HG02623 (cell line): ENCODE measurements at regions not wholly inside any gene's neighbourhood (a gene's known extent, or its start where the extent isn't known, plus 50 kb on each side); places are given as distances from the start of the nearest gene placed in this dataset.
"Not testable (repeated sequence)": the region's sequence is repeated elsewhere in the genome, so short reads cannot be mapped to it uniquely, and the experiment has no call there.

Experiments
- ATAC-seq: cut with Tn5 transposase; IDR thresholded peaks from one replicate; pipeline ENCODE4 v1.9.1; 2021; ENCODE audit warnings: moderate library complexity; ENCODE audit not compliant: unreplicated experiment

DNA sequence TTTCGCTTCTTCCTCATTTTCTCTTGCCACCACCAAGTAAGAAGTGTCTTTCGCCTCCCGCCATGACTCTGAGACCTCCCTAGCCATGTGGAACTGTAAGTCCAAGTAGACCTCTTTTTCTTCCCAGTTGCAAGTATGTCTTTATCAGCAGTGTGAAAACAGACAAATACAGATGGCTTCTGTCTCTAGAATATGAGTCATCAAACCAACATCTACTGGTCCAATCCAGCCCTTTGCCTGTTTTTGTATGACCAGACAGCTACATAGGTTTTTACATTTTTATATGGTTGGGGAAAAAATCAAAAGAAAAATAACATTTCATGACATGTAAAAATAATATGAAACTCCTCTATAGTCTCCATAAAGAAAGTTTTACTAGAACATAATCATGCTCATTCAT, 118.7 kb upstream of the PTPRG start:
- ATAC-seq = no peak

GRCh38 chr3:61443886-61444285, 117.5 kb upstream of the PTPRG start:
- ATAC-seq = no peak

DNA sequence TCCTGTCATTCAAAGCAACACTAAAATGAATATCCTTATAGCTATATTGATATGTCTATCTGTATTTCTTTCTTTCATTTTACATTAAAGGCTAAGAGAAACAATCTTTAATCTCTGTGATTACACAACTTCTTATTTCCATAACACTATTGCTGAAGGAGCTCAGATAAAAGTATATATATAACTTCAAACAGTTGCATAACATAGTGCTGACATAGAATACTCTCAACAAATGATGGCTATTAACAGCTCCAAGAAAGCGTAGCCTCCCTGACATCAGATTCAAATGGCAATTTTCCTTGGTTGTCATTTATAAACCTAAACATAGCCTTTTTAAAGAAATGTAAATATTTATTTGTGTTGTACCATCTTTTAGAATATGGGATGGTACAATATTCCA, 116.6 kb upstream of the PTPRG start:
- no peak for ATAC-seq

GRCh38 chr3:61445924-61446323, 115.4 kb upstream of the PTPRG start:
- no peak for ATAC-seq

DNA sequence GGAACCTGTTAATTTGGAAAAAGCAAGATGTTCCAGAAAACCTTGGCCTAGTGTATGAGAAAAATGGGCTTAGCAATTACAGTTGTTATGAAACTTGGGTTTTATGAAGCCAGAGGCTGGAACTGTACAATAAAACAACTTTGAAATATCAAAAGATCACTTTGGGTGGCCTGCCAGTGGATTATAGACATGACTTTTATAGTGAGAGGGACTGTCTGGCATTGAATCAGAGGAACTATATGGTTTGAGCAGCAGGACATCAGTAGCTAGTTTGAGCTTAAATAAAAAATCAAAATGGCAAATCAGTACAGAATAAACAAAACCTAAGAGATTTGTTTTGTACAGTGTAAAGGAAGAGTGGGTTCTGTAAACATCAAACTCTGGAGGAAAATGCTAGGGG, 115.0 kb upstream of the PTPRG start:
- ATAC-seq = no peak

GRCh38 chr3:61448378-61448777, 113.0 kb upstream of the PTPRG start:
- no peak for ATAC-seq

DNA sequence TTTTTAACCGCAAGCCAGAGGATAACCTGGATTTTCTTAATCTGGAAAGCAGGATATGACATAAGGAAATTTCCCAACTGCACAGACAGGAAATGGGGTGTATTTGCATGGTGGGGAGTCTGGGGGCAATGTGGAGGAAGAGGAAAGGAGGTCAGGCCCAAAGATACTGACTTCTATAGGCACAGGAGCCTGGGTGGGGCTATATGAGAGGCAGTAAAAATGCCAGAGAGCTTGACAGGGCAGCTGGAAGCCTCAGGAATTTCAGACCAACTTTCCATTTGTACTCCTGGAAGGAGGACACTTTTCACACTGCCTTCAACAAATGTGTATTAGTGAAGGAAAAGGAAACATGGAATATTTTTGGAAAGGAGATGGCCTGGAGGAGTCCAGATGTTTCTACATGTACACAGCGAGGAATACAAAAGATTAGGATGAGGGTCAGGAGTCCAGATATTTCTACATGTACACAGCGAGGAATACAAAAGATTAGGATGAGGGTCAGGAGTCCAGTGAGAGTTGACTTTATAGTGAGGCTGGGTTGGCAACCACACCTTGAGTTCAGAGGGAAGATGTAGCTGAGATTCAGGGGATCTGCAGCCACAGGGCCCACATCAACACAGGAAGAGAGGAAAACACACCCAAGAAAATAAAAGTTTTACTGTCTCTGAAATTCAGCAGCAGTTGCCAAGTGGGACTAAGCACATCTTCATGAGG, 111.9 kb upstream of the PTPRG start:
- no peak for ATAC-seq

GRCh38 chr3:61450866-61451265, 110.5 kb upstream of the PTPRG start:
- no peak for ATAC-seq

DNA sequence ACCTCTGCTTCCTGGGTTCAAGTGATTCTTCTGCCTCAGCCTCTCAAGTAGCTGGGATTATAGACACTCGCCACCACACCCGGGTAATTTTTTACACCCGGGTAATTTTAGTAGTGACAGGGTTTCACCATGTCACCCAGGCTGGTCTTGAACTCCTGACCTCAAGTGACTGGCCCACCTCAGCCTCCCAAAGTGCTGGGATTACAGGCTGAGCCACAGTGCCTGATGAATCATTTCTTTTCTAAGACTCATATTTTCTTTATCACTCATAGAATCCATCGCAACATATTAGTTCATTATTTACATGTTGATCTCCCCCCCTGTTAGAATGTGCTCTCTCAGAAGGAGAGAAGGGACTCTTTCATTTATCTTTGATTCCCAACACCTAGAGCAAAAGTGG, 109.5 kb upstream of the PTPRG start:
- no peak for ATAC-seq

DNA sequence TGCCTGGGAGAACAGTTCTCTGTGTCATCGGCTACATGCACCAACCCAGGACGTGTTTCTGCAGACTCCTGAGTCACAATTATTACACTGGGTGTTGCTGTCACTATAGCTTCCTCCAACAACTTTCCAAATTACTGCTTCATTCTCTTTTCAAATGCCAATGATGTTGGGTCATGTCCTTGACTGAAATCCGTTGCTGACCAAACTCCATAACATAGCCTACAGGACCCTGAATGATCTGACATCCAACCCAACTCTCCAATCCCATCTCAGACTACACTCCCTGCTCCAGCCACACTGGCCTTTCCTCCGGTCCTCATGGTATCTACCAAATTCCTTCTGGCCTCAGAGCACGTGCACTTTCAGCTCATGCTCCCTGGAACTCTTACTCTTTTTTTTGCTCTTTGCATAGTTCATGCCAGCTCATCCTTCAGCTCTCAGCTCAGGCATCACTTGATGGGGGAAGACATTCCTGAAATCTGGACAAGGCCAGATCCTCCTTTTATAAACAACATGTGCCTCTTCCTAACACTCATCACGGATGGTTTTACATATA, 108.8 kb upstream of the PTPRG start:
- no peak for ATAC-seq

DNA sequence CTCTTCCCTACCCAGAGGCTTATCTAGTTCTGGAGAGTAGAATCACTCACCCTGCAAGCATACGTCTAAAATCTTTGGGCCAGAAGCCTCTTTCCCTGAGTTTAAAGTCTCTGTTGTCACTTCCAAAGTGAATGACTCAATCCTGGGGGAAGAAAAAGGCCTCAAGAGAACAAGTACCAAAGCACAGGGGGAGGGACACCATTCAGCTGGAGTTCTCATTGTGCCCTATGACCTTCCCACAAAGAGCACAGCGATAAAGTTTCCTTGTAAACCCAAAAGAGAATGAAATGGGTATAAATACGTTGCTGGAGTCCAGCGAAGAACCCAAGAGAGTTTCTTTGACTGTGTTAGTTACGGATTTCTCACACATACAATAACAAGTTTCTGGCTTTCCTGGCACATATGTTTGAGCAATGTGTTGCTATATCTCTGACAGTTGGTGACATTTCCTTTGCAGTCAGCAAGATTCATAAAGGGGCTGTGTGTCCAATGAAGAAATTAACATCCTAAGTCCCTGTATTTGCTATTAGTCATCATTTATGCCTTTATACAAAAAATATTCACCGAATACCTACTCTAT, 107.3 kb upstream of the PTPRG start:
- ATAC-seq = no peak

DNA sequence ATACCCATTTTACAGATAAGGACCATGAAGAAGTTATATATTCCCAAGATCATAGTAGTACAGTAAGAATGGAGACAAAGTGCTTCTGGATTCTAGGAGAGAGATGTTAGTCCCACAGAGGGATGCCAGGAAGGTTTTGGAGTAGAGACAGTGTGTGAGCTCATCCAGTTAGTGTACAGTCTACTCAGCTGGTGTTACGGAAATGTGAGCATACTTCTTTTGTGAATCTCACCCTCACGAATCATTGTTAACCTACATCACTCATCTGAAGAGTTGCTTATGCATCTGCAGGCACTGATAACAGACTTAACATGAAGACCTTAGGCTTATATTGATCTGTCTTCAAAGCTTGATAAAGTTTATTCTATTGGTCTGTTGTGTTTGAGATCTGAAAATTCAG, 106.6 kb upstream of the PTPRG start:
- ATAC-seq = no peak

DNA sequence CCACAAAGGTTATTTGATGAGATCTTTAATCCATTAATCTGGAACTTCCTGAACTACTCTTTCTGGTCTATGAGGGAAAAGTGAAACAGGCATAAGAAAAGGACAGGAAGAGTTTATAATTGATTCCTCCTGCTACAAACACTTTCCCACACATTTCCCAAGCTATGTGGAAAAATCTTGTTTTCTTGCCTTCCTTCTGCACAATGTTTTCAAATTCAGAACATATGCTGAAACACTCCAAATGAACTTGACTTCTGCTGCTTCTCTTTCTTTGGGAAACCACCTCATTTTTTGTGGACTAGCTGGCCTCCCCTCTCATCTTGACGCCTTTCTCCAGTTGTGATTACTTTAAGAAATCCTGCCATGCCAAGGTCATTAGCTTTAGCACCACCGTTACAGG, 100.7 kb upstream of the PTPRG start:
- ATAC-seq = no peak

DNA sequence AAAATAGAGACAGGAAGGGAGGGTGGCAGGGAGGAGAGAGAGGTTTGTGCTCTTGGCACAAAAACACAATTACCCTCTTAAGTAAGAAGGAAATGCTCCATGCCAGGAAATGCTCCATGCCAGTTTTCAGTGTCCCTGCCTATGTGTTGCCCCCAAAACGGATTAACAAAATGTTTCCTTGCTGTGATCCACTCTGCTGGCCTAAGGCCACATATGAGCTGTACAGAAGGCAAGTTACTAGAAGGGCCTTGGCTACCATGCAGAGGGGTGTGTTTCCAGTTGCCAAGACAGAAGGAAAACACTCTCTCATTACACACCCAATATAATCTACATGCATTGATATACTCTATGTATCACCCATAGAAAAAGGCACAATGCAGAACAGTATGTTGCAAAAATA, 98.2 kb upstream of the PTPRG start:
- no peak for ATAC-seq

GRCh38 chr3:61464518-61465140, 96.7 kb upstream of the PTPRG start:
- ATAC-seq = no peak

DNA sequence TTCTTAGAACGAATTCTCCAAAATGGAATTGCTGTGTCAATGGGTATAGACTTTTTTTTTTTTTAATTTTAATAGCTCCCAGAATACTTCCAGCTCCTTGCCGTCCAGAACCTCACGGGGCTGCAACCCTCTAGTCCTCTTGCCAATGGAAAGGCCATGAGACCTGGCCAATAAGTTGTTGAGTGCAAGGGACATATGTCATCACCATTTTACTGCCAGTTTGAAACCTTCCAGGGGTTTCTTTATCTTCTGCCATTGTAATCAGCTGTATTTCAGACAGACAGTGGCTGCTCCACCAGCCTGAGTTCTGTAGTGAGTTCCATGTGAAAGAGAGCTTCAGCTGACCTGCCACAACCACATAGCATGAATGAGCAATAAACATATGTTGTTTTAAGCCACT, 95.0 kb upstream of the PTPRG start:
- no peak for ATAC-seq

DNA sequence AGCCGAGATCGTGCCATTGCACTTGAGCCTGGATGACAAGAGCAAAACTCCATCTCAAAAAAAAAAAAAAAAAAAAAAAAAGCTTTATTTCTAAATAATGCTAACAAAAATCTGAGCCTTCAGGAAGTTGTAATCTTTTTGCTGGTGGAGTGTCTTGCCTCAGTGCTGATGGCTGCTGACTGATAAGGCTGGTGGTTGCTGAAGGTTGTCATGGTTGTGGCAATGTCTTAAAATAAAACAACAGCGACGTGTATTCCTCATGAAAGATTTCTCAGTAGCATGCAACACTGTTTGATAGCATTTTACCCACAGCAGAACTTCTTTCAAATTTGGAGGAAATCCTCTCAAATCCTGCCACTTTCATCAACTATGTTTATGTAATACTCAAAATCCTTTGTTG, 77.4 kb upstream of the PTPRG start:
- ATAC-seq = no peak

DNA sequence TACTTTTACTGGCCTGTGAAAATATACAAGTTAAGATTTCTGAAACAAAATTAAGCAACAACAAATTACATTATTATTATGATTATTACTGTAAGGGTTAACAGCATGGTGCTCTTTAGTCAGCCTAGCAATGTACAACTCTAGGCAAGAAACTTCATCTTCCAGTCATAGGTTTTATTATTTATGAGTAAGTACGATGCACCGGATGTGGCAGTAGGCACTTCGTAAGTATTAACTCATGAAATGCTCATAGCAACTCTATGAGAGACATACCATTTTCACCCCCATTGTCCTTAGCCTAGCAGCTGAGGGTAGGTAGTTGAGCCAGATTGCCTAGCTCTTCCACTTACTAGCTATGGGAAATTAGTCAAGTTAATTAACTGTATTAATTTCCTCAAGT, 68.0 kb upstream of the PTPRG start:
- no peak for ATAC-seq

DNA sequence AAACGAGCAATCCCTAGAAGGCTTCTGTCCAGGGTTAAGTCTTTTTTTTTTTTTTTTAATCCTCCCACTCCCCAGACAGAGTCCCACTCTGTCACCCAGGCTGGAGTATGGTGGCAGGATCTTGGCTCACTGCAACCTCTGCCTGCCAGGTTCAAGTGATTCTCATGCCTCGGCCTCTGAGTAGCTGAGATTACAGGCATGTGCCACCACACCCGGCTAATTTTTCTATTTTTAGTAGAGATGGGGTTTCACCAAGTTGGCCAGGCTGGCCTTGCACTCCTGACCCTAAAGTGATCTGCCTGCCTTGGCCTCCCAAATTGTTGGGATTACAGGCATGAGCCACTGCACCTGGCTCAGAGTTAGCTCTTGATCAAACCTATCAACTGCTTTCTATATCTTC, 67.1 kb upstream of the PTPRG start:
- not testable (repeated sequence) for ATAC-seq

DNA sequence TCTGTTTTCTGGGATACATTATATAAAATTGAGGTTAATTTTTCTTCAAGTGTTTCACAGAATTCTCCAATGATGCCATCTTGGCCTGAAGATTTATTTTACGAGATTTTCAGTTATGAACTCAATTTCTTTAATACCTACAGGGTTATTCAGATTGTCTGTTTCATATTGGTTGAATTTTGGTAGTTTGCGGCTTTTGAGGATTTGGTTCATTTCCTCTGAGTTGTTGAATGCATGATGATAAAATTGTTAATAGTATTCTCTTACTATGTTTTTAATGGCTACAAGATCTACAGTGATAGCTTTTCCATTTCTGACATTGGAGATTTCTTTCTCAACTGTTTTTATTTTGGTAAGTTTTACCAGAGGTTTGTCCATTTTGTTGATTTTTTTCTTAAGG, 63.9 kb upstream of the PTPRG start:
- ATAC-seq = no peak

- no peak for ATAC-seq
Measured at GRCh38 chr3:61505197-61505596, 56.2 kb upstream of the PTPRG start.

- ATAC-seq = no peak
Measured at GRCh38 chr3:61507946-61508345, 53.4 kb upstream of the PTPRG start.
